ENCODE measurements at regions not wholly inside any gene's neighbourhood (a gene's known extent, or its start where the extent isn't known, plus 50 kb on each side); places are given as distances from the start of the nearest gene placed in this dataset.
A peak's percentile ranks its signal among the peaks of the same experiment; 100 is the strongest.

- no peak for DNase-seq
Measured at GRCh38 chr2:217437290-217437870, 565.4 kb downstream of the TNS1 start.

GRCh38 chr2:217436386-217436785 is 566.4 kb downstream of the TNS1 start:
- no peak for DNase-seq

DNA sequence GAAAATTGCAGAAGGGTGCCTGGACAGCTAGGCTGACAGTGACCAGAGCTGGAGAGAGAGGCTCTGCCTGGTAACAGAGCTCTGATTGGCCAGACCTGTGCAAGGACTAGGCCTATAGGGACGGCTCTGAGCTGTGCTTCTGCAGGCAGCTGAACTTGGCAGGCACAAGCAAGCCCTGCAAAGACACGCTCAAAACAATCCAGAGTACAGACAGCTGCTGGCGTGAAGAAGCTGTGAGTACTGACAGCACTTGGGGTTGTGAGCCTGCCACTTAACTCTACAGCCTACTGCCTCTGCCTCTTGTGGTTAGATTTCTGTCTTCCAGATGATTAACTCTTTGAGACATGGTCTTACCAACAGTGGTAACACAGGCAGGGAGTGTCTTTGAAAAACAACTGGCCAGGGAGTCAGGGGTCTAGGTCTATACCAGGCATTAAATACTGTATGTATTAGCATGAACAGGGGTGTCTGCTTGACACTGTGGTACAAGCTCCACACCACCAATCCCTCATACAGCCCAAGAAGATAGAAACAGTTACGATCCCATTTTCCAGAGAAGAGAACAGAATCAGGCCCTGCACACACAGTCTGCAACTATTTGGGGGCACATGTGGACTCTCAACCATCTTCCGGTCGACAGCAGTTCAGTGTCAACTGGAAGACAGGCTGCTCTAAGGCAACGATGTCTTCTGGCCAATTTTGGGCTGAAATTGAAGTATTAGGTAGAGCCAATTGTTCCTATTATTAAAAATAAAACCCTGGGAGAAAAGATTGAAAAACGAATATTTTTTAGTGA is 568.4 kb downstream of the TNS1 start:
- peak; percentile 28 to 49 for DNase-seq

- DNase-seq: no peak
Measured at GRCh38 chr2:217433522-217433921, 569.3 kb downstream of the TNS1 start.

DNA sequence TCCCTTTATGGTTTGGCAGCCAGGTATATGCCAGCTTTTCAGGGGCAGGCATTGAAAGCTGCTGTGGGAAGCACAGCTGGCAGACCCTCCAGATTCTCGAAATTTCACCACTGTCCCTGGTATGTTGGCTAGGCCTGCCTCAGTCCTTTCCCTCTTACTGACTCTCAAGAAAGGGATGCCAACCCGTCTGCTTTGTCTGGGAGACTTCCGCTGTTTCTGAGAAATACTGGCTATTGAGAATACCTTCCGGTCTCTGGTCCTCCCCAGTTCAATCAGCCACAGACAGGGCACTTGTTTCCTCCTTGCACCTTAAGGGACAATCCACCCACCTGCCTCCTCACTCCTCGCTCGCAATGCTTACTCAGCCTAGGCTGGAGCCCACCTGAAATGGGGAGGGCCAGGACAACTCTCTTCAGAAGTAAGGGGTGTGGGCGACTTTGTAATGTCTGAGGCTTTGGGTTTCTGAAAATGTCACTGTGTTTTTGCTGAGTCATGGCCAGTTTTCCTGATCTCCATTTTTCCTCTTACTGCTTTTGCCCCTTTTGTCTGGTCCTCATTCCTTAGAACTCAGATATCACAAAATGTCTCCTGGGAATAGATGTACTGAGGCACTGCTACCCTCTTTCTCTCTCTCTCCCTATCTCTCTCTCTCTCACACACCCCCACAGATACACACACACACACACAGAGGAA is 571.1 kb downstream of the TNS1 start:
- no peak for DNase-seq

DNA sequence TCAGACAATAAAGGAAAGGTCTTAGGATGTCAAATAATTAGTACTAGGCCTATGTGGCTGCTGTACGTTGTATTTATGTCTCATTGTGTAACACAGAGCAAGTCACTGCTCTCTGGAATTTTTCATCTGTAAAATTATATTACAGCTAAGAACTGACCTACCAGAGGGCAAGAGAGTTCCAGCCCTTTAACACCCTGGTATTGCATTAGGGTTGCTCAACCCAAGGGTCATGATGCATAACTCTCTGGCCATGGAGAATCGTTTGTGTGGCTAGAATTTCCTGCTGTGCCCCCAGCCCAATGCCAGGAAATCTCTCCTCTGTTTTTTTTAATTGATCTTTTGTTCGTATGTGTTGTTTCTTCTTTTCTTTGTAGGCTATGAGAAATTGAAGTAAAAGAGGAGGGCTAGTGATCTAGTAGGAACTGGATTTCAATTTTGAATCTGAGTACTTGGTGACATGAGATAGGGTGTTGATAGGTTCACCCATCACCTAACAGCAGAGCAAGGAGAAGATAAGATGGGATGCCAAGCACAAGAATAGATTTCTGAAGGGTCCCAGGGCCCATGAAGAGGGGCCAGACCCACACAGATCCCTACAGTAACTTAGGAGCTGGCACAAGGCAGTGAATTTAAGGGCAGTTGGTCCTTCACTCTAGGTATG is 571.2 kb upstream of the TNP1 start:
- DNase-seq: no peak

DNA sequence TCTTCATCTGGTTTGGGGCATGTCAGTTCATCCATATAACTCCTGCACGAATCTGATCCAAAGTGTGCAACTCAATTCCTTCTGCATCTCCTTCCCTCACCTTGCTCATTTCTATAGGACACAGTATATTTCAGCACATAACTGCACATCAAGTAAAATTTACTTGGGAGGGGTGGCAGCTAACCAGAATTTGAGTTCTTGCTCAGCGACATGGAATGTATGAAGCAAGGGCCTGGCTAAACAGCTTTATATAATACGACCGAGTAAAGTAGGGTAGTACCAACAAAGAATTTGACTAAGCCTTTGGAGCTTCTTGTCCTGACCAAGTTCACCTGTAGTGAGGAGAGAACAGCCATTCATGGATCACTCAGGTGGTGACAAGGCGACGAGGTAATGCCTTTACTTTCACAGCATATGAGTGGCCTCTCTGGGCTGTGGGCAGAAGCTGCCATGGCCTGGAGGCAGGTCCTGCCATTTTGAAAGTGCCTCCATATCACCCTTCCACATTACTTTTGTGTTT is 570.2 kb upstream of the TNP1 start:
- DNase-seq: no peak

- no peak for DNase-seq
Measured at GRCh38 chr2:217421834-217422233, 562.0 kb upstream of the TNP1 start.

DNA sequence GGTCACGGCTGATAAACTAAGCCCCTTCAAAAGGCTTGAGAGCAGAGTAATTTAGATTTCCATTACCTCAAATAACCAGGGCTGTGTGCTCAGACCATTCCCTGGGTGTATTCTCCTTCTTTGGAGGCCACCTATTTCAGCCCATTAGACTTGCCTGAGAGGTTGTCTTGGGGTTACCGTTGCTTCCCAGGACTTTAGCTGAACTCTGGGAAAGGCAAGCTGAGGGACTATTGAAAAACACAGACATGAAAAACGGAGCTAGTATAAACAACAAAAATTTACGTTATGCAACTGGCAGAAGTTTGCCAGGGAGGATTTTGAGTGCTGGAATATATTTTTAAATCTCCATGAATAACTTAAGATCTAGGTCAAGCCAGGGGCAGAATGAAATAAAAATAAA is 561.0 kb upstream of the TNP1 start:
- DNase-seq: no peak

- no peak for DNase-seq
Measured at GRCh38 chr2:217419055-217419671, 559.3 kb upstream of the TNP1 start.

DNA sequence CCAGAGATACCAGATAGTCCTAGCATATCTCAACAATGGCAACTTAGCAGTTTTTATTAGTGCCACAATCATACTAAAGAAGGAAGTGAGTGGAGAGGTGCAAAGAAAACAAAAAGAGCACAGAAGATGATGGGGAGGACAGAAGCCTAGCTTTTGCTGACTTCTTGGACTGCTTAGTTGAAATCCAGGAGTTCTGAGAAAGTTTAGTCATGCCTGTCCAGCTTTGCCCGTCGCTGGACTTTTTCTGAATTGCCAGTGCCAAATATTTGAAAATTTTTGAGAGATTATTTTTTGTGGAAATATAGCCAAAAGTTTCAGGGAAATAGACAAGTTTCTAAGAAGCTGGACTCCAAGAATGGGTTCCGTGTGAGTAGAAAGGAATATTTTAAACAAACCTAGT is 558.7 kb upstream of the TNP1 start:
- no peak for DNase-seq

DNA sequence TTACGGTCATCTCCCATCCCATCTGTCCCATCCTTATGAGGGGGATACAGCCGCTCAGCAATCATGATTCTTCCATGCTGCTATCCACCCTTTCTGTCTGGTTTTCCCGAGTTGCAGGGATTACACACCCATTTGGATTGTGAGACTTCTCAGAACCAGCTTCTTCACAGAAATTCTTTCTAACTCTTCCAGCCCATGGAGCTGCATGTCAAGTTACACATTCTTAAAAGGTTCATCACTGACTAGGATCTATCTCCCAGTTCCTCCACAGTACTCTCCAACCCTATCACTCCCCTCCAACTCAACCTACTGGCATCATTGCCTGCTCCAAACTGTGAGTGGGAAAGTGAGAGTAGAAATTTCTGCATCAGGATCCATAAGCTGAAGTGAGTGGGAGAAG is 558.2 kb upstream of the TNP1 start:
- DNase-seq: no peak

- DNase-seq: no peak
Measured at GRCh38 chr2:217417536-217417935, 557.7 kb upstream of the TNP1 start.

DNA sequence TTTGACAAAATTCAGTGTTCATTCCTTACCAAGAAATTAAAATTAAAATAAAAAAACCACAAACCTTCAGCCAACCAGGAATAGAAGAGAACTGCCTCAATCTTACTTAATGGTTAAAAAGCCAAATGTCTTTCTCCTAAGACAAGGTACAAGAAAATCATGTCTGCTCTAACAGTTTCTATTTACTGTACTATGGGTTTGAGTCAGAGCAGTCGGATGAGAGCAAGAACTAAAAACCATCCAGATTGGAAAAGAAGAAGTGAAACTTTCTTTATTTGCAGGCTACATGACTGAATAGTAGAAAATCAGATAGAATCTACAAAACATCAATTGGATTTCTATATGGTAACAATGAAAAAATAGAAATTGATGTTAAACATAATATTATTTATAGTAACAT is 555.5 kb upstream of the TNP1 start:
- no peak for DNase-seq

- DNase-seq: no peak
Measured at GRCh38 chr2:217414429-217414828, 554.6 kb upstream of the TNP1 start.

DNA sequence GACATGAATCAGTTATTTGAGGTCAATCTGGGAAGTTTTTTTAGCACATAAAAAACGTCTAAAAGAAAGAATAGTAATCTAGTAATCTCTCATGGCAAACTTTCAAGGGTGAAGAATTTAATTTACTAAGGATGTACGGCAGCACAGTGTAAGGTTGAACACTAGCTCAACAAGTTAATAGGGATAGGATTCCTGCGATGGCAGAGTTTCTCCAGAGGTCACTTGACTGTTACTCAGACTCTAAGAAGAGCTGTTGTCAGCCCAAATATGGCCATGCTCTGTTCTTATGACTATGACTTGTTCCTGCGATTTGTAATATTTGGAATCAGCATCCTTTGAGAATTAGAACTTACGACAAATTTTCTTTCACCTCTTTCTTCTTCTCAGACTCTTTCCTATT is 553.3 kb upstream of the TNP1 start:
- no peak for DNase-seq

DNA sequence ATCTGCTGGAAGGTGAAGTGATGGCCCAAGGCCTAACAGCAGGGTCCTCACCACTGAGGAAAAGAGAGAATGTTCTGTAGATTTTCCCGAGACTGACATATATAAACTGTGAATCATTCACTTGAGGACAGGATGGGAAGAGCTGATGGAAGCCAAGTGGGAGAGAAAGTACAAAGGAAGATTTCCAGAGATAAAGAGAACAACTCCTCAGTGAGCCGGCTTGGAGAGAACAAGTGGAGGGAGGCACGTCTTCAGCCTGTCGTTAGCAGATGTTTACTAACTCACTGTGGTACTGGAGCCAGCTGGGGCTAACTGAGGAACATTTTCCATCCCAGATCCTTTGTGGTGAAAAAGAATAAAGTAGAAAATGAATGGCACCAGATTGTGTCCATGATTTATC is 552.9 kb upstream of the TNP1 start:
- DNase-seq: no peak

DNA sequence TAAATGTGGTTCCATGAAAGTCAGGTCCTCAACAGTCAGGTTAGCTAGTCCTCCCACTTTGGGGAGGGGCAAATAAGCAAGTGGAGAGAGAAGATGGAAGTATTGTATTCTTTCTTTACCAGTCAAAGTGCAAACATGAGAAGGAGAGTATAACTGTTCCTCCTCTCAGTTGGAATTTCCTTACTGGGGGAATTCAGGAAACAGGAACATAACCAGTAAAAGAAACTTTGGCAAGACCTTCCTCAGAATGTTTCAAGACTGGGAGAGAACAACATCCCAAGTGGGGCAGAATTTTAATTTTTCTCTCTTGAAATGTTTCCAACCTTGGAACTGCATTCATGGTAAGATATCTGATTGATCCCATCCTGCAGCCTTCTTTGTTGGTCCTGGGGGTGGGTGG is 552.4 kb upstream of the TNP1 start:
- DNase-seq: no peak

- DNase-seq: no peak
Measured at GRCh38 chr2:217410681-217410960, 550.8 kb upstream of the TNP1 start.

- DNase-seq: no peak
Measured at GRCh38 chr2:217409949-217410680, 550.3 kb upstream of the TNP1 start.

GRCh38 chr2:217407362-217407761 is 547.5 kb upstream of the TNP1 start:
- no peak for DNase-seq

DNA sequence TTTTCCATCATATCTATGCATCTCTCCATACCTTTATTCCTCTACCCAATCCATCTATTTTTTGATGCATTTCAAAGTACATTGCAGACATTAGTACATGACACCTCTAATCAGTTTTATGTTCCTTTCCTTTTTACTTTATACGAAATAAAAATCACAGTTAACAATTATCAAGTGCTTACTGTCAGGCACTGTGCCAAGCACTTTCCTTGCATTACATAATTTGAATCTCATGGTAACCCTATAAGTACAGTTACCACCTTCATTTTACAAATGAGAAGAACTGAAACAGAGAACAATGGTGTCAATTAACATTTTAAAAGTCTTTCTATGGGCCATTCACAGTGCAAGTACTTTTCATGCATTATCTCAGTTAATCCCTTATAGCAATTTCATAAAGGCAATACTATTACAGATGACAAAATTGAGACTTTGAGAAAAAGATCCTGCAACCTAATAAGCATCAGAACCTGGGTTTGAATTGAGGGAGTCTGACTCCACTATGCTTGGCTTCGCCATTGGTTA is 544.4 kb upstream of the TNP1 start:
- no peak for DNase-seq
